ENCODE measurements at regions not wholly inside any gene's neighbourhood (a gene's known extent, or its start where the extent isn't known, plus 50 kb on each side); places are given as distances from the start of the nearest gene placed in this dataset.

DNA sequence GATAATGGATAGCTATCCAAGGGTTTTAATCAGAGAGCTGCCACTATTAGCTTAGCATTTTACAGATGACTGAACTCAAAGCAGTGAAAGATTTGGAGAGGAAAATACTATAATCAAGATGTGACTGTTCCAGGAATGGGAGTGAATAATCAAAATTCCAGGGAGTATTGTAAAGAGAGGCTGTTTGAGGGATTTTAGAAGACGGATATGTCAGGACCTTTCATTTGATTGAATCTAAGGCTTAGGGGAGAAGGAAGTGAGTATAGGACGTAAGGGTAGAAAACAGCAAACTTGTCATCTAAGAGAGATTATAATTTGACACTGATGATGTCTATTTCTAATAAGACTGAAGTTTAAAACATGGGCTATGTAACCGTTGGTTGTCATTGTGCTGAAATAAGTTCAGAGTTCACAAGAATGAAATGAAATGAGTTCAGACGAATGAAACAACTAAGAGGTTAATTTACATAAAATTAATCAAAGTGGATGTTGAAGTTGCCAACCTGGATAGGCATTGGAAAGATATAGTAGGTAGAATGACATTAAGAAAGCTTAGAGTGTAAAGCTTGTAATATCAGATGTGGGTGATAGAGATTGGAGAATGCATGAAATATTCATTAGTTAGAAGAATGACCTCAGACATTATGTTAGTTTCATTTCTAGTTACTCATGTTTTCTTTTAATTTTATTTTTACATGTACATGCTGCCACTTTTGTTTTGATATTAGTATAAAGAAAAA, 842.8 kb downstream of the SI start:
- no peak for DNase-seq (ENCODE audit: low spot score)

DNA sequence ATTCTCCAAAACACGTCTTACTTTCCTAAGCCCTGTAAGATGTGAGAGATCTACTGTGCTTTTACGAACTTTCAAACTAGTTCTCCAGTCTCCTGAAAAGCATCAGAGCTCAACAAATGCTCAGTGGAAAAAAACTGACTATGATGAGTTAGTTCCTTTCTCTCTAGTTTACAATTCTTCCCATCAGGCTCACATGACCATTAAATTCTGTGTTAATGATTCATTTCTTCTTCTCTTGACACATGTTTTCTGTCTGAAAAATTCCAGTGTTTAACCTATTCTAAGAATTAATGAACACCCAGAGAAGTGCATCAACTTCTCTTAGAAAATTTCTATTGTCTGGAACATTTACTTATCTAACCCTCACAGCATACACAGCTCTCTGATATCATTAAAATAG, 844.3 kb downstream of the SI start:
- no peak for DNase-seq (ENCODE audit: low spot score)

DNA sequence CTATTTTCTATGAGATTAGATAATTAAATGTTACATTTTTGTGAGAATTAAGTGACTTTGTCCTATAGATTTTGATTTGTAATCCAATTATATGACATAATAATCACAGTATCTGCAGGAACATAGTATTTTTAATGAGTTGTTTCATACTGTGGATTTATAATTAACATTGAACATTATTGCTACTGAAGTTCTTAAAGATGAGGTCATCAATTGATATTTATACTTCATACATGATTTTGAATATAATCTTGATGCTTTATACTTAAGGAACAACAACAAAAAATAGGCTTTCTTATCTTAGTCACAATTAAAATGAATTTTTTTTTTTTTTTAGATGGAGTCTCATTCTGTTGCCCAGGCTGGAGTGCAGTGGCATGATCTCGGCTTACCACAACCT, 846.6 kb downstream of the SI start:
- DNase-seq (ENCODE audit: low spot score), result no peak

DNA sequence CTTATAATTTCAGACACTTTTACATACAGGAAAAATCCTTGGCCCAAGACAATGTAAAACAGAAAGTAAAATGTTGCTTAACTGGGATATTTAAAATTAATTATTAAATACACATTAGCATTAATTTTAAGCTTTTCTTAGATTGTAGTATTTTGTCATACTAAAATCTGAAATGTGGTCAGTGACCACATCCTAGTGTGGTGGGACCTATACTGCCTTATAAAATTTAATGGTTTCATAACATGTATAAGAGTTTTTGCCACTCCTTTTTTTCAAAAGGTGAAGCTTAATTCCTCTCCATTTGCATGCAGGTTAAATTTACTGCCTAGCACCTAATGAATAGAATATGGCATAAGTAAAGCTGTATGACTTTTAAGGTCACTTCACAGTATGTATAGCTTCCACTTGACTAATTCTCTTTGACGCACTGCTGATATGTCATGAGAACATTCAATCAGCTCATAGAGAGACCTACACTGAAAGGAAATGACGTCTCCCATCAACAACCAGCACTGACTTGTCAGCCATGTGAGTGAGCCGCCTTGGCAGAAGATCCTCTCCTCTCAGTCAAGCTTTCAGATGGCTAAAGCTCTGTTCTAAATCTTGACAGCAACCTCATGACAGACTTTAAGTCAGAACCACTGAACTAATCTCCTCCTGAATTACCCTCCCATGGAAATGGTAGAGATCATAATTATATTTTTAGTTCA, 847.8 kb downstream of the SI start:
- DNase-seq (ENCODE audit: low spot score), result no peak

DNA sequence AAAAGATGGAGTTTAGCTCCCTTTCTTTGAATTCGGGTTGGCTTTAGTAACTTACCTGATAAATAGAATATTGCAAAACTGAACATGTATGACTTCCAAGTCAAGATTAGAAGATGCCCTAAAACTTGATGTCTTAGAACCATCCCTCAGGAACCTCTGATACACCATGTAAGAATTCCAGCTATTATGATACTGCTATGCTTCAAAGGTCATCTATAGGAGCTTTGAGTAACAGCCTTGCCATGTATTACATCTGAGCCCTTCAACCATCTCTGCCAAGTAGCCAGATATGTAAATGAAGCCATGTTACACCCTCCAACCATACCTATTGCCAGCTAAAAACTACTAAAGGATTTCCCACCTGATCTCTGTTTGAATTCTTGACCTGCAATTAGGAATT, 854.2 kb downstream of the SI start:
- no peak for DNase-seq (ENCODE audit: low spot score)

DNA sequence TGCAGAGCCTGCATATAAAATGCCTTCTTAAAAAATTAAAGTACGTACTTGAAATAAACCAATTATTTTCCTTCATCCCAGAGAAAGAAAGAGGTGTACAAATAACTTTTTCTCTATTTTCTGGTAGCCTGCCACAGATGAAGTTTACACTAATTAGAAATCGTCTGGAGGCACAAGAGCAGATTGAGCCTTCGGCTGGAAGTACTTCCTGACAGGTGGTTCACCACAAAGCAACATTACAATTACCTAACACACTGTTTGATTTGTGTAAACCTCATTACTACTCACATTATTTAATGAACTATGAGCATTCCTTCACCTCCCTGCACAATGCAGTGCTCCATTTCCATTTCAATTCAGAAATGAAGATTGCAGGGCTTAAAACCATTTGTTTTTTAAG, 856.1 kb downstream of the SI start:
- no peak for DNase-seq (ENCODE audit: low spot score)

DNA sequence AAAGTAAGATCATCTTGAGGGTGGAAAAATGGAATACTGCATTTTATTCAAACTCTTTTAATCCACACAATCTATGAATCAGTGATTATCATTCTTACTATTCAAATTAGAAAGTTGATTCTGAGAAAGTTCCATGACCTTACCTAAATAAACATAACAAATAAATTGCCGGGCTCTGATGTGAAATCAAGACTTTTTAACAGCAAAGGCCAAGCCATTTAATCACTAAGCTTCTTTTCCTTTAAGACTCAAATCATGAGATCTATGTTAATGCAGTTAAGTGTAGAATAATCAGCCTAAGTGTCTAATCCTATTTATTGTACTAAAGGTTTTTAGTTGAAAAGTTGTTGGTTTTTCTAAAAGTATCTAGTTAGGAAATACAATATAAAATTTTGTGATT, 857.0 kb downstream of the SI start:
- no peak for DNase-seq (ENCODE audit: low spot score)

DNA sequence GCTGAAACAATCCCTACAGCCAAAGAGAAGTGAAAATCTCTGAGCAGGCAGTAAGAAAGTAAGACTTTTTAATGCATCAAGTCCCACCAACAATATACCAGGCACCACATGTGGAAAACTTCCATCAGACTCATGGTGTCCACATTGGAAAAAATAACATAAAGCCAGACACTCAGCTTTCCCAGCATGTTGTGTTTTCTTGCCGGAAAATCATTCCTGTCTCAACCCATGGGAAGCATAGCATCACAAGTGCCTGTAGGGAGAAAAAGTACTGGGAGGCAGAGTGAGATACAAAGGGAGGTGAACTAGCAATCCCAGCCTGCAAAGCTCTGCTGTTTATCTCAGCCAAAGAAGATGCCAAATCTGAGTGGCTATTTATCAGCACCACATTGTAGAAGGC, 868.9 kb downstream of the SI start:
- DNase-seq (ENCODE audit: low spot score), result no peak

DNA sequence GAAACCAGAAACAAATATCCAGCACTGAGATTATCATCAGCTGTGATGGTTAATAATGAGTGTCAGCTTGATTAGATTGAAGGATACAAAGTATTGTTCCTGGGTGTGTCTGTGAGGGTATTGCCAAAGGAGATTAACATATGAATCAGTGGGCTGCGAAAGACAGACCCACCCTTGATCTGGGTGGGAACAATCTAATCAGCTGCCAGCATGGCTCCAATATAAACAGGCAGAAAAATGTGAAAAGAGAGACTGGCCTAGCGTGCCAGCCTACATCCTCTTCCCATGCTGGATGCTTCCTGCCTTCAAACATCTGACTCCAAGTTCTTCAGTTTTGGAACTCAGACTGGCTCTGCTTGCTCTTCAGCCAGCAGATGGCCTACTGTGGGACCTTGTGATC, 869.5 kb downstream of the SI start:
- no peak for DNase-seq (ENCODE audit: low spot score)

DNA sequence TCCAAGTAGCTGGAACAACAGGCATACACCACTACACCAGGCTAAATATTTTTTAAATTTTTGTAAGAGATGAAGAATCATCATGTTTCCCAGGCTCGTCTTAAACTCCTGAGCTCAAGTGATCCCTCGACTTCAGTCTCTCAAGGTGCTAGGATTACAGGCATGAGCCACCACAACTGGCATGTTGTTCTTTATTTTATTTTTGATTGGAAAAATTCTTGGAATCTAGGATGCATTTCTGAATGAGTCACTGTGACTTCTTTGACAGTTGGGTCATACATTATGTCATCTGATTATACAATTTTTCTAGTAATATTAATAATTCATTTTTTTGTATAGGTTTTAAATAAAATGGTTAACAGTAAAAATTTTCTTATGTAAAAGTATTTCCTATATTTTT, 870.2 kb downstream of the SI start:
- no peak for DNase-seq (ENCODE audit: low spot score)

DNA sequence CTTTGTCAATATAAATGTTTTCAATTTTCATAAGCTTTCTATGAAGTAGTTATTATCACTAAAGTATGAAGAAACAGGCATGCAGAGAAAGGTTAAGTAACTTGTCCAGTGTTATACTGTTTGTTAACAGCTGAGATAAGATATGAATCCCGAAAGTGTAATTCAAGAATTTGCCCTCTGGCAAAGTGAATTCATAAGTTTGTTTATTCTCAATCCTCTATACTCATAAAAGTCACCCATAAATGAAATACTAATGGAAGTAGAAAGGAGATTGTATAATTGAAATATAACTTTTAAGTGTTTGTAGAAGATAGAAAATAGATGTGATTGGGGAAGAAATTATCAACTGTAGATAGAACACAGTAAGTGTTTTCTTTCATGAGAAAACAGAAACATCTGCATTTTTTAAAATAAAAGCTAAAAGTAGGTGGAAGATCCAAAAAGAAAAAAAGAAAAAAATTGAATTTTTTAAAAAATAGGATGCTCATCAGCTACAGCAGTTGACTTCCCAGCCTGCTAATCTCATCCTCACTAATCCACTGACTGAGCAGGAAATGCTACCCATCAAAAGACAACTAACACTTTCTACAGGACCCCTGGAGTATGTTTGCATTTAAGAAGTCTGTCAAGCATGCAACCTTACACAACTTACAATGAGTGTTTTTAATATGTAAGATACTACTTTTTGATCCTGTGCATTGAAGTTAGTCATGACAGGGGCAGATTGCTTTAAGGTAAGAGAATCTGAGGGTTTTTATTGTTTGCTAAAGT, 878.1 kb downstream of the SI start:
- DNase-seq (ENCODE audit: low spot score), result no peak

DNA sequence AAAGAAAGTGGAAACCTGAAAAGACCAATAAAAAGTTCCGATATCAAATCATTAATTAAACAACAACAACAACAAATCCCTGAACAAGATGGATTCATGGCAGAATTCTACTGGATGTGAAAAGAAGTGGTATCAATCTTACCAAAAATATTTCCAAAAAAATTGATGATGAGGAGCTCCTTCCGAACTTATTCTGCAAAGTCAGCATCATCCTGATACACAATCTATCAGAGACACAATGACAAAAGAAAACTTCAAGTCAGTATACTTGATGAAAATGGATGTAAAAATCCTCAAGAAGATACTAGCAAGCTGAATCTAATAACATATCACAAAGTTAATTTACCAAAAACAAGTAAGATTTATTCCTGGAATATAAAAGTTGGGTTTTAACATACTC, 881.8 kb downstream of the SI start:
- DNase-seq (ENCODE audit: low spot score), result no peak

DNA sequence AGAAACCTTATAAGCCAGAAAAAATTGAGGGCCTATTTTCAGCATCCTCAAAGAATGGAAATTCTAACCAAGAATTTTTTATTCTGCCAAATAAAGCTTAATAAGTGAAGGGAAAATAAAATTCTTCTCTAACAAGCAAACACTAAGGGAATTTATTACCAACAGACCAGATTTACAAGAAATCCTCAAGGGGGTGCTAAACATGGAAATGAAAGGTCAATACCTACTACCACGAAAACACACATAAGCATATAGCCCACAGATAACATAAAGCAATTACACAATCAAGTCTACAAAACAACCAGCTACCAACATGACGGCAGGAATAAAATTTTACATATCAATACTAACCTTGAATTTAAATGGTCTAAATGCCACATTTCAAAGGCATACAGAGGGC, 883.5 kb downstream of the SI start:
- no peak for DNase-seq (ENCODE audit: low spot score)

DNA sequence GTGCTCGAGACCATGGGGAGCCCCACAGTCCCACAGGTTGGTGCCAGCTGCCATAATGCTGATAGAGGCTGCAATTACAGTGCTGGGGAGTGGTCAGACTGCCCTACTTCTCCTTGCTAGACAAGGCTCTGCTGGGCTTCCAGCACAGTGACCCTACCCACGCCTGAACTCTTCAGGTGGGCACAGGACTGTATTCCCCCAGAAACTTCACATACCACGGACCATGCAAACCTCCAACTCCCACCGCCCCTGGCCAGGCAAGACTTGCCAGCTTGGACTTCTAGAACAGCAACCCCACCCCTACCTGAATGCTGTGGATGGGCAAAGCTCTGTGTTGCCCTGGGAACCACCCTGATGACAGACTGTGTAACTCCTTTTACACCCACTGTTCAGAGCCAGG, 885.3 kb downstream of the SI start:
- DNase-seq (ENCODE audit: low spot score), result no peak

DNA sequence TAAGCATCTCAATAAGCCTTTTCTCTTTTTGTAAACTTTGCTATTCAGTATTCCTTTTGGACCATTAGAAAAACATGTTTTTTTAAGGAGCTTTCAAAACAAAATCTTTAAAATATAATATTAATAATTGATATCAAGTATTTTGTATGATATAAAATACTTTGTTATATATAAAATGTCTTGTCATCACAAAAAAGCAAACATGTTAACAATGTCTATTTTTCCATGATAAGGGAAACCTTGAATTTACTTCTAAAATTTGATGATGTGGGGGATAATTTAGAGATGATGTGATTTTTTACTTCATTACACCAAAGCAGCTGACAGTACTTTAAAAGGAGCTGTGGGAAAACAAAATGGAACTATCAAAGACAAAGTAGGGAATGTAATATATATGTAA, 887.7 kb downstream of the SI start:
- no peak for DNase-seq (ENCODE audit: low spot score)

DNA sequence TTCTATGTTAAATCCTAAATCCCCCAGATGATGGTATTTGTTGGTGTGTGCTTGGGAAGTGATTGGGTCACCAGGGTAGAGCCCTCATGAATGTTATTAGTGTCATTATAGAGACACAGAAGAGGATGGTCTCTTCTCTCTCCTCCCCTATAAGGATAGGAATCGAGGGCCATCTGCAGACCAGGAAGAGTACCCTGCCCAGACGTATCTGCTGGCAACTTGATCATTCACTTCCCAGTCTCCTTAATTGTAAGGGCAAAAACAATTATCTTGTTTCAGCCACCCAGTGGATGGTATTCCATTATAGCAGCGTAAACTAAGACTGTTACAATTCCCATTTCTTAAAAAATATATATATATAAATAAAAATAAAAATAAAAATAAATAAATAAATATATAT, 892.2 kb downstream of the SI start:
- no peak for DNase-seq (ENCODE audit: low spot score)

DNA sequence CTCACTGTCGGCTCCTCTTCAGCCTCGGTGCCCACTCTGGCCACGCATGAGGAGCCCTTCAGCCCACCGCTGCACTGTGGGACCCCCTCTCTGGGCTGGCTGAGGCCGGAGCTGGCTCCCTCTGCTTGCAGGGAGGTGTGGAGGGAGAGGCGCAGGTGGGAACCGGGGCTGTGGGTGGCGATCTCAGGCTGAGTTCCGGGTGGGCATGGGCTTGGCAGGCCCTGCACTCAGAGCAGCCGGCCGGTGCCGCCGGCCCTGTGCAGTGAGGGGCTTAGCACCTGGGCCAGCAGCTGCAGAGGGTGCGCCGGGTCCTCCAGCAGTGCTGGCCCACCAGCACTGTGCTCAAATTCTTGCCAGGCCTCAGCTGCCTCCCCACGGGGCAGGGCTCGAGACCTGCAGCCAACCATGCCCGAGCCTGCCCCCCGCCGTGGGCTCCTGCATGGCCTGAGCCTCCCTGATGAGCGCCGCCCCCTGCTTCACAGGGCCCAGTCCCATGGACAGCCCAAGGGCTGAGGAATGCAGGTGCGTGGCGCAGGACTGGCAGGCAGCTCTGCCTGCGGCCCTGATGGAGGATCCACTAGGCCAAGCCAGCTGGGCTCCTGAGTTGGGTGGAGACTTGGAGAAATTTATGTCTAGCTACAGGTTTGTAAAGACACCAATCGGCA, 899.1 kb downstream of the SI start:
- no peak for DNase-seq (ENCODE audit: low spot score)

DNA sequence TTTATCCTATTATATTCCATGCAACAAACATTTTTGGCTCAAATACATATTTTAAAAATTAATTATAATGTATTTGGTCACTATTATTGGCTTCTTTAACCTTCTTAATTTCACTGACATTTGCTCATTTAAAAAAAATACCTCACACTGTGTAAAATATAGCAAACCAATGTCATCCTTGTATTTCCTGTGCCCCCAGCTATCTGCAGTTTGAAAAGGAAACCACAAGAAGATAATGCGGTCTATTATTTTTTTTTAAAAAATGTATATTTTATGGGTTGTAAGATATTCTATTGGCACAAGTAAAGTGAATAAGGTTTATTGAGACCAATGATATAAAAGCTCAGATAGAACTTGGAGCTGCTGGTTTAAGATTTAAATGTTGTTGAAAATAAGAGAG, 904.2 kb downstream of the SI start:
- DNase-seq (ENCODE audit: low spot score), result no peak

DNA sequence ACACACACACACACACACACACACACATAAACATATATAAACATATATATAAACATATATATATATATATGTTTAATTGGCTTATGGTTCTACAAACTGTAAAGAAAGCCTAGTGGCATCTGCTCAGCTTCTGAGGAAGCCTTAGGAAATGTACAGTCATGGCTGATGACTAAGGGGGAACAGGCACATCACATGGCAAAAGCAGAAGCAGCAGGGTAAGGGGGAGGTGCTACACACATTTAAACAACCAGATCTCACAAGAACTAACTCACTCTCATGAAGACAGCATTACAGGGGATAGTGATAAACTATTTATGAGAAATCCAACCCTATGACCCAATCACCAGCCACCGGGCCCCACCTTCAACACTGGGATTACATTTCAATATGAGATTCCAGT, 922.9 kb downstream of the SI start:
- DNase-seq (ENCODE audit: low spot score), result no peak

DNA sequence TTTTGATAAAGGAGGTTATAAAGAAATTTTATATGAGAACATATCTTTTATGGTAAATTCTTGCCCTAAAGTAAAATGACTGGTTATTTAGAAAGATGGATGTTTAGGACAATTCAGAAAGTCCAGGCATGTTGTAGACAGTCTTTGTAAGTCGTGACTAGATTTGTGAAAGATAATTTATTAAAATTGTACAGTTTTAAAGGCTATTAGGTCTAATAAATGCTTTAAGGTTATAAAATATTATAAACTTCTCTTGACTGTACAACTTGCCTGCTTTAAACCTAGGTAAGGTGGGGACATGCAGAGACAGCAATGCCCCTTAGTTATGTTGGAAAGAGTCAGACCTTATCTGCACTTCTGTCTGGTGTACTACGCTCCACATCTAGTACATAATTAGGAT, 933.5 kb downstream of the SI start:
- no peak for DNase-seq (ENCODE audit: low spot score)

DNA sequence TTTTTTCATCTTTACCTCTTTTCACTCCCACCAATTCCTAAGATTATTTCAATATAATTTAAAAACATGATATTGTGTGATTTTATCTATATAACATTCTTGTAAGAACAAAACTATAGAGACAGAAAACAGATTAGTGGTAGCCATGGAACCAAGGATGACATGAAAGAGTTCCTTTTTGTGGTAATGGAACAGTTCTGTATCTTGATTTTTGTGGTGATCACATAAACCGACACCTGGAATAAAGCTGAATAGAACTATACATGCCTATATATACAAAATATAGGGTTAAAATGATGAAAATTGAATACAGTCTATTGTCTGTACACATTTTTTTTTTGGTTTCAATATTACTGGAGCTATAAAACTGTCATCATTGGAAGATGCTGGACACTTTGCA, 945.4 kb downstream of the SI start:
- DNase-seq (ENCODE audit: low spot score), result no peak

DNA sequence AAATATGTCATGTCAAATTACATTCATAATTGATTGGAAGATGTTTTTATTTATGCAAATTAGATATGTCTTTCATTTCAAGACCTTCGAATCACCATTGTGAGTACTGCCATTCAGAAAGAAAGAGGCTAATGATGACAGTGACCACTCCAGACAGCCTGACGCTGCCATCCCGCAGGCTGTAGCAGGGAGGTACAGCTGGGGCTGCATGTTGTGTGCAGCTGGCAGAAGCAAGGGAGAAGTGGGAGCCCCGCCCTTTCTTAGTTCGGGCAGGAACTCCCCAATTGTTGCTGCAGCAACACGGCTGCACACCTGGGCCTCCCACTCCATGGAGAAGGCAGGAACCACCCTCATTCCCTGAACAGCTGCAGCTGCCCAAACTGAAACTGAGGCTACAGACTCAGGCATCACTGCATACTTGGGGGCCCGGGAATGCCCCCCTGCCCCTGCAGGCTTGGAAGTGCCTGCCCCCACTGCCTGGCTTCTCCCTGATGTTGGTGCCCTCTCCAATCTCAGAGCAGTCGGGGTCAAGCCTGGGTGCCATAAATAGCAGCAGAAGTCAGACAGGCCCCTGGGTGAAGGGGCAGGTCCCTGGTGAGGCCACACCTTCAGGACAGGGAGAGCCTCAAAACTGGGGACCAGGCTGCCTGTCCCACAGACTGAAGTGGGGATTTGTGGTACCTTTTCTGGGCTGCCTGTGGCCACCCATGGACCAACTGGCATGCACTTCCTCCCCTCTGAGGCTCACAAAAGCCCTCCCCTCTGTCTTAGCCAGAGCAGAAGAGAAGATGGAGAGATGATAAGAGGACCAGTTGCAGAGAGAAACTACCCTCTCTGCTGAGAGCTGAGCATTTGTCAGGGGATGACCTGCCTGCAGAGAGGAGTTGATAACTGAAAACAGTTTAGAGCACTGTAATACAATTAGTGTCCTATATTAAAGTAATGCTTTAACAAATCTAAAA, 964.6 kb downstream of the SI start:
- no peak for DNase-seq (ENCODE audit: low spot score)
